ENCODE measurements at regions not wholly inside any gene's neighbourhood (a gene's known extent, or its start where the extent isn't known, plus 50 kb on each side); places are given as distances from the start of the nearest gene placed in this dataset.
"Not testable (repeated sequence)": the region's sequence is repeated elsewhere in the genome, so short reads cannot be mapped to it uniquely, and the experiment has no call there.

GRCh38 chr21:35449846-35450245 is 400.7 kb upstream of the RUNX1 start:
- DNase-seq, result no peak

- no peak for DNase-seq
These were observed 399.9 kb upstream of the RUNX1 start for GRCh38 chr21:35448876-35449599.

GRCh38 chr21:35444391-35444790 is 395.3 kb upstream of the RUNX1 start:
- DNase-seq, result no peak

- no peak for DNase-seq
These were observed 392.9 kb upstream of the RUNX1 start for GRCh38 chr21:35441868-35442582.

GRCh38 chr21:35438643-35439404 is 389.7 kb upstream of the RUNX1 start:
- DNase-seq, result no peak

- no peak for DNase-seq
These were observed 388.8 kb upstream of the RUNX1 start for GRCh38 chr21:35437941-35438340.

- DNase-seq, result no peak
These were observed 387.8 kb upstream of the RUNX1 start for GRCh38 chr21:35436899-35437298.

- not testable (repeated sequence) for DNase-seq
These were observed 383.5 kb upstream of the RUNX1 start for GRCh38 chr21:35432601-35433000.

GRCh38 chr21:35430260-35430659 is 381.2 kb upstream of the RUNX1 start:
- no peak for DNase-seq

GRCh38 chr21:35428937-35429336 is 379.8 kb upstream of the RUNX1 start:
- no peak for DNase-seq

- DNase-seq, result no peak
These were observed 379.4 kb upstream of the RUNX1 start for GRCh38 chr21:35428489-35428888.

GRCh38 chr21:35428001-35428320 is 378.9 kb upstream of the RUNX1 start:
- DNase-seq, result no peak

GRCh38 chr21:35427320-35428000 is 378.4 kb upstream of the RUNX1 start:
- no peak for DNase-seq

- no peak for DNase-seq
These were observed 377.8 kb upstream of the RUNX1 start for GRCh38 chr21:35426897-35427296.

GRCh38 chr21:35426469-35426868 is 377.4 kb upstream of the RUNX1 start:
- DNase-seq, result no peak

- DNase-seq, result no peak
These were observed 375.0 kb upstream of the RUNX1 start for GRCh38 chr21:35424122-35424521.

GRCh38 chr21:35423709-35424108 is 374.6 kb upstream of the RUNX1 start:
- no peak for DNase-seq

GRCh38 chr21:35422011-35422410 is 372.9 kb upstream of the RUNX1 start:
- DNase-seq, result no peak

GRCh38 chr21:35421221-35421620 is 372.1 kb upstream of the RUNX1 start:
- DNase-seq, result no peak

- no peak for DNase-seq
These were observed 371.6 kb upstream of the RUNX1 start for GRCh38 chr21:35420656-35421055.

- no peak for DNase-seq
These were observed 368.7 kb upstream of the RUNX1 start for GRCh38 chr21:35417762-35418161.

GRCh38 chr21:35416866-35417489 is 367.9 kb upstream of the RUNX1 start:
- no peak for DNase-seq
